Liver (tissue), 3 donors: ENCODE measurements at regions not wholly inside any gene's neighbourhood (a gene's known extent, or its start where the extent isn't known, plus 50 kb on each side); places are given as distances from the start of the nearest gene placed in this dataset.

ENCODE experiments used
- JUND ChIP-seq, 2 donors: IDR thresholded peaks; 2 replicates each; pipeline ENCODE4 v1.6.1; 2016; ENCODE audit warnings: antibody characterized with exemption in 2 of 2
- RAD21 ChIP-seq, 2 donors: IDR thresholded peaks; 2 replicates each; pipeline ENCODE4 v1.6.1; 2016; ENCODE audit warnings: antibody characterized with exemption in 2 of 2, mild to moderate bottlenecking in 2 of 2
- RXRA ChIP-seq, 2 donors: IDR thresholded peaks; 2 replicates each; pipeline ENCODE4 v1.6.1; 2017 to 2018; ENCODE audit warnings: antibody characterized with exemption in 2 of 2, mild to moderate bottlenecking in 1 of 2
- SP1 ChIP-seq: IDR thresholded peaks from 2 replicates; pipeline ENCODE4 v1.6.1; 2018; ENCODE audit warnings: antibody characterized with exemption, mild to moderate bottlenecking
- TAF1 ChIP-seq: conservative IDR thresholded peaks from 2 replicates; pipeline ENCODE4 v1.6.1; 2016; ENCODE audit warnings: antibody characterized with exemption, mild to moderate bottlenecking
- YY1 ChIP-seq: IDR thresholded peaks from 2 replicates; pipeline ENCODE4 v1.6.1; 2016; ENCODE audit warnings: antibody characterized with exemption, mild to moderate bottlenecking
- TF ChIP-seq, protein P1 (sequence below): IDR thresholded peaks from 2 replicates; pipeline ENCODE4 v1.6.1; 2016; ENCODE audit warnings: antibody characterized with exemption, mild to moderate bottlenecking
- TF ChIP-seq, protein P2 (sequence below): fragments of 150-350 bp; IDR thresholded peaks from 2 replicates; pipeline ENCODE4 v1.5.1; 2017; ENCODE audit warnings: improper control_type of control experiment, low read depth, low read length; ENCODE audit not compliant: missing input control
- TF ChIP-seq, protein P3 (sequence below): IDR thresholded peaks from 2 replicates; pipeline ENCODE4 v1.6.1; 2016; ENCODE audit warnings: antibody characterized with exemption
- donor health status: healthy.
- donor health status: healthy.

DNA sequence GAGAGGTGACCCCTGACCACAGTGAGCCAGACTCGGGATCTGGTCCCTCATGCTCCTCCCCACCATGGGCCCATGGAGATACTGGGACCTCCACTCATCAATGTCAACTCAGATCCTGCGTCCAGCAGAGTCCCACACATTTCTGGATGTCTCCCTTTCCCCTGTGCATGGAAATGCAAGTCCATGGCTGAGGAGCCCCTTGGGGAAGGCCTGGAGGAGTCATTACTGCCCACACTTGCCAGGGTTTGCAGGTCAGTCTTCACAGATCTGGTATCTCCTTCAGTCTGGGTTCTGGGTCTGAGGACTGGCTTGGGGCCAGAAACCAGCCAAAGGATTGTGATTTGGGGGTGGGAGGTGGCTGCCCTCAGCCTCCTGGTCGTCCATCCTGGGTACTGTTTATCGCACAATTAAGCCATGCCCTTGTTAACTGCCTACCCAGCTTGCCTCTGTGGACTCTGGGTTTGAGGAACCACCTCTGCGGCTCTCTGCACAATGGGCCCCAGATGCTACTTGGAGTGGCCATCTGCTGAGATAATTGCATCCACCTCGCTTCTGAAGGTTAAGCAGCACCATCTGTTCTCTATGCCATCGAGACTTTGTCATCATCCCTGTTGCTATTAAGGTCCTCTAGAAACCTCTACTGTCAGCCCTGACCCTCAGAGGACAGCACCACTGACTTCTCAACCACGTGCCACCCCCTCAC lies 49.9 kb upstream of the KLF13 start:
- TF ChIP-seq, protein P1, sequence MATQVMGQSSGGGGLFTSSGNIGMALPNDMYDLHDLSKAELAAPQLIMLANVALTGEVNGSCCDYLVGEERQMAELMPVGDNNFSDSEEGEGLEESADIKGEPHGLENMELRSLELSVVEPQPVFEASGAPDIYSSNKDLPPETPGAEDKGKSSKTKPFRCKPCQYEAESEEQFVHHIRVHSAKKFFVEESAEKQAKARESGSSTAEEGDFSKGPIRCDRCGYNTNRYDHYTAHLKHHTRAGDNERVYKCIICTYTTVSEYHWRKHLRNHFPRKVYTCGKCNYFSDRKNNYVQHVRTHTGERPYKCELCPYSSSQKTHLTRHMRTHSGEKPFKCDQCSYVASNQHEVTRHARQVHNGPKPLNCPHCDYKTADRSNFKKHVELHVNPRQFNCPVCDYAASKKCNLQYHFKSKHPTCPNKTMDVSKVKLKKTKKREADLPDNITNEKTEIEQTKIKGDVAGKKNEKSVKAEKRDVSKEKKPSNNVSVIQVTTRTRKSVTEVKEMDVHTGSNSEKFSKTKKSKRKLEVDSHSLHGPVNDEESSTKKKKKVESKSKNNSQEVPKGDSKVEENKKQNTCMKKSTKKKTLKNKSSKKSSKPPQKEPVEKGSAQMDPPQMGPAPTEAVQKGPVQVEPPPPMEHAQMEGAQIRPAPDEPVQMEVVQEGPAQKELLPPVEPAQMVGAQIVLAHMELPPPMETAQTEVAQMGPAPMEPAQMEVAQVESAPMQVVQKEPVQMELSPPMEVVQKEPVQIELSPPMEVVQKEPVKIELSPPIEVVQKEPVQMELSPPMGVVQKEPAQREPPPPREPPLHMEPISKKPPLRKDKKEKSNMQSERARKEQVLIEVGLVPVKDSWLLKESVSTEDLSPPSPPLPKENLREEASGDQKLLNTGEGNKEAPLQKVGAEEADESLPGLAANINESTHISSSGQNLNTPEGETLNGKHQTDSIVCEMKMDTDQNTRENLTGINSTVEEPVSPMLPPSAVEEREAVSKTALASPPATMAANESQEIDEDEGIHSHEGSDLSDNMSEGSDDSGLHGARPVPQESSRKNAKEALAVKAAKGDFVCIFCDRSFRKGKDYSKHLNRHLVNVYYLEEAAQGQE: no peak
- TF ChIP-seq, protein P2, sequence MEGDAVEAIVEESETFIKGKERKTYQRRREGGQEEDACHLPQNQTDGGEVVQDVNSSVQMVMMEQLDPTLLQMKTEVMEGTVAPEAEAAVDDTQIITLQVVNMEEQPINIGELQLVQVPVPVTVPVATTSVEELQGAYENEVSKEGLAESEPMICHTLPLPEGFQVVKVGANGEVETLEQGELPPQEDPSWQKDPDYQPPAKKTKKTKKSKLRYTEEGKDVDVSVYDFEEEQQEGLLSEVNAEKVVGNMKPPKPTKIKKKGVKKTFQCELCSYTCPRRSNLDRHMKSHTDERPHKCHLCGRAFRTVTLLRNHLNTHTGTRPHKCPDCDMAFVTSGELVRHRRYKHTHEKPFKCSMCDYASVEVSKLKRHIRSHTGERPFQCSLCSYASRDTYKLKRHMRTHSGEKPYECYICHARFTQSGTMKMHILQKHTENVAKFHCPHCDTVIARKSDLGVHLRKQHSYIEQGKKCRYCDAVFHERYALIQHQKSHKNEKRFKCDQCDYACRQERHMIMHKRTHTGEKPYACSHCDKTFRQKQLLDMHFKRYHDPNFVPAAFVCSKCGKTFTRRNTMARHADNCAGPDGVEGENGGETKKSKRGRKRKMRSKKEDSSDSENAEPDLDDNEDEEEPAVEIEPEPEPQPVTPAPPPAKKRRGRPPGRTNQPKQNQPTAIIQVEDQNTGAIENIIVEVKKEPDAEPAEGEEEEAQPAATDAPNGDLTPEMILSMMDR: no peak
- TF ChIP-seq YY1 (no peak), RAD21 (IDR thresholded peaks at IDR 0.05) (no peak), TAF1 (no peak), JUND (IDR thresholded peaks at IDR 0.05) (no peak), SP1 (no peak), RXRA (IDR thresholded peaks at IDR 0.05) (no peak)
- TF ChIP-seq, protein P3, sequence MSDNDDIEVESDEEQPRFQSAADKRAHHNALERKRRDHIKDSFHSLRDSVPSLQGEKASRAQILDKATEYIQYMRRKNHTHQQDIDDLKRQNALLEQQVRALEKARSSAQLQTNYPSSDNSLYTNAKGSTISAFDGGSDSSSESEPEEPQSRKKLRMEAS: no peak
